ENCODE measurements at regions not wholly inside any gene's neighbourhood (a gene's known extent, or its start where the extent isn't known, plus 50 kb on each side); places are given as distances from the start of the nearest gene placed in this dataset.

- intact Hi-C loops (cut with micrococcal nuclease), result loop anchor here (2.0 to 5.0 kb wide), 2 partner anchors 58 to 75 kb away; no protein-coding TSS in a partner anchor
- Histone ChIP-seq H3K9me3 (ENCODE audit: control insufficient read depth, insufficient read depth, low read length) (no peaks in the 10 kb centered on the region), H3K14ac (replicated peaks; ENCODE audit: low read depth, low read length) (peak overlapping the region; percentile 76), H3K79me1 (ENCODE audit: low read depth in 1 of 2, low read length in 2 of 2) (peaks cover 0 to 5% of the 10 kb centered on the region in 2 experiments; a peak in 1 of 4 replicates), H2BK5ac (ENCODE audit: low read depth, low read length, poor library complexity, severe bottlenecking) (peak overlapping the region; percentile 55), H4K91ac (ENCODE audit: insufficient read depth, low read depth, low read length) (peak overlapping the region; percentile 51), H4K8ac (ENCODE audit: low read depth in 2 of 2, low read length in 2 of 2) (peak overlapping the region in 1 of 2 experiments; percentile 66; a peak in 1 of 4 replicates), H3K4me2 (ENCODE audit: low read depth, low read length) (peak overlapping the region; percentile 38), H2BK120ac (ENCODE audit: low read depth, low read length) (peak overlapping the region; percentile 93), H3K4me3 (ENCODE audit: insufficient read depth, low read depth, low read length) (no peak overlapping the region), H4K20me1 (ENCODE audit: insufficient read depth, low read length) (no peaks in the 10 kb centered on the region), H2BK20ac (ENCODE audit: low read depth, low read length) (peak overlapping the region; percentile 87), H4K5ac (ENCODE audit: low read depth, low read length) (0 out of 2 replicates have a peak overlapping the region, but pooled peaks have one; percentile 14), H3K36me3 (ENCODE audit: control insufficient read depth, insufficient read depth, low read length) (no peaks in the 10 kb centered on the region), H3K9ac (ENCODE audit: low read depth, low read length) (no peak overlapping the region), H3K4ac (ENCODE audit: low read depth, low read length) (peak overlapping the region; percentile 87), H3K4me1 (ENCODE audit: control insufficient read depth, insufficient read depth, low read length) (peaks cover 14% of the 10 kb centered on the region), H3K23ac (ENCODE audit: low read depth, low read length) (peak overlapping the region; percentile 77; the same call in 1 of the 2 replicates), H3K18ac (ENCODE audit: low read depth, low read length) (peak overlapping the region; percentile 66), H3K27me3 (ENCODE audit: control insufficient read depth, insufficient read depth, low read length) (no peaks in the 10 kb centered on the region), H2AK5ac (ENCODE audit: low read depth, low read length) (peak overlapping the region; percentile 87), H2BK15ac (ENCODE audit: low read depth, low read length) (peak overlapping the region; percentile 31; the same call in 2 of the 3 replicates), H3K56ac (ENCODE audit: extremely low read depth, insufficient read depth, low read length) (no peak overlapping the region), H3K27ac (ENCODE audit: insufficient read depth, low read length) (peak overlapping the region; percentile 59; the same call in 1 of the 2 replicates), H2AK9ac (replicated peaks; ENCODE audit: low read depth, low read length, poor library complexity) (no peak overlapping the region), H3K9me1 (ENCODE audit: insufficient read depth, low read length) (peaks cover 19% of the 10 kb centered on the region), H2AFZ (replicated peaks; ENCODE audit: low read length, poor library complexity) (no peak overlapping the region)
- dilution Hi-C loops (cut with HindIII; ENCODE audit: low sequenced_read_pairs, unreplicated experiment), result no loop called here
- POLR2A ChIA-PET (ENCODE audit: unreplicated experiment), result no interaction called here
- BruUV-seq (replicated peaks), result no TSS peak
- WGBS, 2 experiments (ENCODE audit: extremely low coverage in 2 of 2, insufficient read length in 1 of 2), result no CpG with 5 or more reads among the region's 6 CpGs
- DNase-seq (peak; percentile 91), ATAC-seq (ENCODE audit: low read depth) (peak; percentile 60)
- in situ Hi-C loops (cut with MboI; ENCODE audit: low sequenced_read_pairs), result no loop called here
- TF ChIP-seq BHLHE40 (IDR thresholded peaks at IDR 0.05; ENCODE audit: low read depth, low read length) (no peak), MAFK (IDR thresholded peaks at IDR 0.05; ENCODE audit: low read depth, low read length) (no peak), USF2 (IDR thresholded peaks at IDR 0.05; ENCODE audit: low read depth, low read length) (no peak), SMC3 (IDR thresholded peaks at IDR 0.05; ENCODE audit: low read depth, low read length) (no peak), POLR2A (IDR thresholded peaks at IDR 0.05; ENCODE audit: low read depth, low read length) (no peak), RAD21 (IDR thresholded peaks at IDR 0.05; ENCODE audit: low read length) (0 out of 2 replicates have a peak, but pooled peaks have one; percentile 2), CEBPB (IDR thresholded peaks at IDR 0.05; ENCODE audit: low read depth, low read length) (peak; percentile 31; the same call in 1 of the 2 replicates), FOS (IDR thresholded peaks at IDR 0.05; ENCODE audit: low read depth, low read length) (peak; percentile 42; the same call in 1 of the 2 replicates)
- CTCF ChIA-PET, result no interaction called here
Observed at GRCh38 chr10:3526727-3527501, 258.1 kb downstream of the KLF6 start.
